Breast epithelium (tissue), 4 donors: ENCODE measurements at regions not wholly inside any gene's neighbourhood (a gene's known extent, or its start where the extent isn't known, plus 50 kb on each side); places are given as distances from the start of the nearest gene placed in this dataset.

Experiments
- DNase-seq, 2 donors: peaks; one replicate each; pipeline ENCODE4 v3.0.0-alpha.2; 2019; ENCODE audit warnings: low spot score in 2 of 2
- H3K27ac ChIP-seq, 2 donors: fragments of 200-600 bp; sonication (generic) in 1 of 2; one replicate each; pipeline ENCODE4 v1.5.1; 2016 to 2019; ENCODE audit warnings: mild to moderate bottlenecking in 1 of 2
- H3K27me3 ChIP-seq, 2 donors: fragments of 200-600 bp; sonication (generic) in 1 of 2; one replicate each; pipeline versions ENCODE4 v1.5.1 to v1.6.0; 2017 to 2019; ENCODE audit warnings: control low read depth in 1 of 2, mild to moderate bottlenecking in 1 of 2
- H3K36me3 ChIP-seq: fragments of 200-600 bp; one replicate; pipeline ENCODE4 v1.5.1; 2019
- H3K4me1 ChIP-seq, 2 donors: fragments of 200-600 bp; sonication (generic); one replicate each; pipeline ENCODE4 v1.5.1; 2016 to 2019; ENCODE audit warnings: control low read depth in 1 of 2
- H3K4me3 ChIP-seq, 3 donors: fragments of 200-600 bp; sonication (generic); 1 replicate in 2 of 3; 2 replicates in 1 of 3; pipeline ENCODE4 v1.5.1; 2016 to 2019; ENCODE audit warnings: mild to moderate bottlenecking in 3 of 3, moderate library complexity in 2 of 3
- H3K9me3 ChIP-seq, 2 donors: fragments of 200-600 bp; sonication (generic) in 1 of 2; one replicate each; pipeline ENCODE4 v1.5.1; 2016 to 2019; ENCODE audit warnings: control low read depth in 1 of 2
- CTCF ChIP-seq, 3 donors: fragments of 450-650 bp; IDR thresholded peaks; one replicate each; pipeline ENCODE4 v1.5.1; 2016 to 2017; ENCODE audit warnings: antibody characterized with exemption in 3 of 3, mild to moderate bottlenecking in 3 of 3, moderate library complexity in 3 of 3
- POLR2A ChIP-seq: fragments of 450-650 bp; IDR thresholded peaks from one replicate; pipeline ENCODE4 v1.6.1; 2016; ENCODE audit warnings: antibody characterized with exemption, mild to moderate bottlenecking, moderate library complexity
- POLR2AphosphoS5 ChIP-seq, 3 donors: sonication (generic); formaldehyde crosslinking; IDR thresholded peaks; one replicate each; pipeline ENCODE4 v1.6.1; 2017; ENCODE audit warnings: antibody characterized with exemption in 3 of 3
- intact Hi-C: fragments of 100-400 bp; cut with DNase I; formaldehyde crosslinking; loops from one replicate; pipeline ENCODE4 v1.15.1; 2023; ENCODE audit warnings: low total_unique reads

DNA sequence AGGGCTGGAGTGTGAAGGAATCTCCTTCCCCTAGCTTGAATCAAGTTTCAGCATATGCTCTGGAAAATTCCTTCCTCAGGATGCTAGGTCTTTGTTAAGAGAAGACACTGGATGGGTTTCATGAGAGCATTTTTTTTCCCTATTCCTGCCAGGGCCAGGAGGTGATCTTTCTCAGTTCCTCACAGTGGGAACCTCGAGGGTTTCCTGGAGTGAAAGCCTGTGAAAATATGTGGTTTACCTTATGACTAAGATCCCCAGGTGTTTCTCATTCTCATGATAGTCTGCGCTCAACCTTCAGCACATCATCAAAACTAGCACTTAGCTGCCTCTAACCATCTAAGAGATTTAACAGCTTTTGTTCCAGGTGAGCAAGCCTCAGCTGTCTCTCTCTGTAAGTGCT is 985.3 kb upstream of the FAT3 start:
- intact Hi-C loops: no loop called here
- Histone ChIP-seq H3K4me3 (no peak overlapping the region), H3K36me3 (no peaks in the 10 kb centered on the region), H3K9me3 (no peaks in the 10 kb centered on the region), H3K4me1 (no peaks in the 10 kb centered on the region), H3K27ac (no peak overlapping the region), H3K27me3 (no peaks in the 10 kb centered on the region)
- TF ChIP-seq POLR2AphosphoS5 (IDR thresholded peaks at IDR 0.05): no peak
- no peak for DNase-seq

GRCh38 chr11:91231226-91231625 is 993.4 kb upstream of the FAT3 start:
- no peaks in the 10 kb centered on the region for H3K4me1 ChIP-seq
- H3K27ac ChIP-seq: no peak overlapping the region
- no peaks in the 10 kb centered on the region for H3K27me3 ChIP-seq
- H3K36me3 ChIP-seq: no peaks in the 10 kb centered on the region
- no peak for TF ChIP-seq POLR2AphosphoS5 (IDR thresholded peaks at IDR 0.05)
- no peak for DNase-seq
- H3K4me3 ChIP-seq: no peak overlapping the region
- intact Hi-C loops: no loop called here
- no peaks in the 10 kb centered on the region for H3K9me3 ChIP-seq

GRCh38 chr11:91230647-91231046 is 994.0 kb upstream of the FAT3 start:
- no peaks in the 10 kb centered on the region for H3K4me1 ChIP-seq
- no peak overlapping the region for H3K27ac ChIP-seq
- no peaks in the 10 kb centered on the region for H3K9me3 ChIP-seq
- TF ChIP-seq CTCF (IDR thresholded peaks at IDR 0.05) (no peak), POLR2A (no peak), POLR2AphosphoS5 (IDR thresholded peaks at IDR 0.05) (no peak)
- DNase-seq: no peak
- no peak overlapping the region for H3K4me3 ChIP-seq
- no peaks in the 10 kb centered on the region for H3K27me3 ChIP-seq
- intact Hi-C loops: no loop called here
- H3K36me3 ChIP-seq: no peaks in the 10 kb centered on the region

DNA sequence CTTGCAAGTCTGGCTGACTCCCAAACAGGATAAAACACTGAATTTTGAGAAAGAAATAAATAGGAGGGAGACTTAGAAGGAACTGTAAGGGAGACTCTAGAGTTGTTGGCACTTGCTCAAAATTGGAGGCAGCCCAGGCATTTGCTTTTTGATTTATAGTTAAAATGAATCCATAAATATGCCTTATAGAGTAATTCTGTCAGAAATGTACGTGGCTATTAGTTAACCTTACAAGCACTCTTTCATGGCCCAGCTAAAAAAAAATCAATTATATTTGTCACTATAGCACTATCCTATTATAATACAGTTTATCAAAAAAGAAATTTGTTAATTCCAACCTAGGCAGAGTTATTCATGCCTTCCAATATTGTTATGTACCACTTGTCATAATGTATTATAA is 1000.0 kb upstream of the CHORDC1 start:
- TF ChIP-seq CTCF (IDR thresholded peaks at IDR 0.05): no peak
- TF ChIP-seq POLR2AphosphoS5 (IDR thresholded peaks at IDR 0.05): no peak
- no peak for TF ChIP-seq POLR2A
- H3K27me3 ChIP-seq: no peaks in the 10 kb centered on the region
- intact Hi-C loops: no loop called here
- no peak for DNase-seq
- H3K4me1 ChIP-seq: no peaks in the 10 kb centered on the region
- H3K27ac ChIP-seq: no peak overlapping the region
- no peak overlapping the region for H3K4me3 ChIP-seq
- no peaks in the 10 kb centered on the region for H3K36me3 ChIP-seq
- peaks cover 0 to 4% of the 10 kb centered on the region in 2 donors for H3K9me3 ChIP-seq

- TF ChIP-seq POLR2A (no peak), CTCF (IDR thresholded peaks at IDR 0.05) (no peak), POLR2AphosphoS5 (IDR thresholded peaks at IDR 0.05) (no peak)
- no peak for DNase-seq
- Histone ChIP-seq H3K4me1 (no peaks in the 10 kb centered on the region), H3K27ac (no peak overlapping the region), H3K9me3 (peaks cover 0 to 4% of the 10 kb centered on the region in 2 donors), H3K27me3 (no peaks in the 10 kb centered on the region), H3K36me3 (no peaks in the 10 kb centered on the region), H3K4me3 (no peak overlapping the region)
- intact Hi-C loops: no loop called here
Observed at GRCh38 chr11:91220476-91221202, 997.8 kb upstream of the CHORDC1 start.

GRCh38 chr11:91219535-91219934 is 996.7 kb upstream of the CHORDC1 start:
- Histone ChIP-seq H3K27me3 (no peaks in the 10 kb centered on the region), H3K4me1 (no peaks in the 10 kb centered on the region), H3K27ac (no peak overlapping the region), H3K36me3 (no peaks in the 10 kb centered on the region), H3K9me3 (peaks cover 0 to 4% of the 10 kb centered on the region in 2 donors), H3K4me3 (no peak overlapping the region)
- TF ChIP-seq POLR2AphosphoS5 (IDR thresholded peaks at IDR 0.05) (no peak), CTCF (IDR thresholded peaks at IDR 0.05) (no peak), POLR2A (no peak)
- no peak for DNase-seq
- intact Hi-C loops: no loop called here
